ENCODE measurements at regions not wholly inside any gene's neighbourhood (a gene's known extent, or its start where the extent isn't known, plus 50 kb on each side); places are given as distances from the start of the nearest gene placed in this dataset.

- no peak for FAIRE-seq
These were observed 846.2 kb downstream of the SLC4A3 start for GRCh38 chr2:220473611-220474010.

GRCh38 chr2:220476877-220477276, 849.4 kb downstream of the SLC4A3 start:
- FAIRE-seq (no peak), DNase-seq (ENCODE audit: extremely low spot score, insufficient read length, low read depth) (no peak)

More at GRCh38 chr2:220473611-220474010, 846.2 kb downstream of the SLC4A3 start:
- DNase-seq (ENCODE audit: extremely low spot score, insufficient read length, low read depth) = no peak

GRCh38 chr2:220478305-220479058, 851.1 kb downstream of the SLC4A3 start:
- FAIRE-seq = no peak
- DNase-seq (ENCODE audit: extremely low spot score, insufficient read length, low read depth) = no peak

GRCh38 chr2:220482716-220483115, 855.3 kb downstream of the SLC4A3 start:
- FAIRE-seq (no peak), DNase-seq (ENCODE audit: extremely low spot score, insufficient read length, low read depth) (no peak)

GRCh38 chr2:220489121-220489520, 861.7 kb downstream of the SLC4A3 start:
- DNase-seq (ENCODE audit: extremely low spot score, insufficient read length, low read depth) = no peak
- FAIRE-seq = no peak

- no peak for FAIRE-seq
These were observed 864.2 kb downstream of the SLC4A3 start for GRCh38 chr2:220491670-220492069.

GRCh38 chr2:220493871-220494525, 866.6 kb downstream of the SLC4A3 start:
- DNase-seq (ENCODE audit: extremely low spot score, insufficient read length, low read depth) (no peak), FAIRE-seq (no peak)

More at GRCh38 chr2:220491670-220492069, 864.2 kb downstream of the SLC4A3 start:
- DNase-seq (ENCODE audit: extremely low spot score, insufficient read length, low read depth) = no peak

- DNase-seq (ENCODE audit: extremely low spot score, insufficient read length, low read depth) (no peak), FAIRE-seq (no peak)
These were observed 869.1 kb downstream of the SLC4A3 start for GRCh38 chr2:220496513-220496912.

- DNase-seq (ENCODE audit: extremely low spot score, insufficient read length, low read depth) = no peak
These were observed 871.8 kb downstream of the SLC4A3 start for GRCh38 chr2:220499225-220499624.

GRCh38 chr2:220502539-220502938, 875.1 kb downstream of the SLC4A3 start:
- DNase-seq (ENCODE audit: extremely low spot score, insufficient read length, low read depth) (no peak), FAIRE-seq (no peak)

More at GRCh38 chr2:220499225-220499624, 871.8 kb downstream of the SLC4A3 start:
- FAIRE-seq = no peak

- no peak for FAIRE-seq
- no peak for DNase-seq (ENCODE audit: extremely low spot score, insufficient read length, low read depth)
These were observed 876.0 kb downstream of the SLC4A3 start for GRCh38 chr2:220503431-220503830.

- no peak for FAIRE-seq
- no peak for DNase-seq (ENCODE audit: extremely low spot score, insufficient read length, low read depth)
These were observed 877.6 kb downstream of the SLC4A3 start for GRCh38 chr2:220504938-220505503.

GRCh38 chr2:220506466-220506865, 879.0 kb downstream of the SLC4A3 start:
- DNase-seq (ENCODE audit: extremely low spot score, insufficient read length, low read depth) (no peak), FAIRE-seq (no peak)

GRCh38 chr2:220509096-220509757, 881.8 kb downstream of the SLC4A3 start:
- DNase-seq (ENCODE audit: extremely low spot score, insufficient read length, low read depth) = no peak
- no peak for FAIRE-seq

- FAIRE-seq = no peak
- DNase-seq (ENCODE audit: extremely low spot score, insufficient read length, low read depth) = no peak
These were observed 882.5 kb downstream of the SLC4A3 start for GRCh38 chr2:220509966-220510365.

GRCh38 chr2:220510668-220511067, 883.2 kb downstream of the SLC4A3 start:
- DNase-seq (ENCODE audit: extremely low spot score, insufficient read length, low read depth) (no peak), FAIRE-seq (no peak)

GRCh38 chr2:220512419-220512818, 885.0 kb downstream of the SLC4A3 start:
- FAIRE-seq (no peak), DNase-seq (ENCODE audit: extremely low spot score, insufficient read length, low read depth) (no peak)

- FAIRE-seq (no peak), DNase-seq (ENCODE audit: extremely low spot score, insufficient read length, low read depth) (no peak)
These were observed 886.3 kb downstream of the SLC4A3 start for GRCh38 chr2:220513573-220514288.

GRCh38 chr2:220521551-220521950, 894.1 kb downstream of the SLC4A3 start:
- no peak for FAIRE-seq
- no peak for DNase-seq (ENCODE audit: extremely low spot score, insufficient read length, low read depth)

- FAIRE-seq (no peak), DNase-seq (ENCODE audit: extremely low spot score, insufficient read length, low read depth) (no peak)
These were observed 900.8 kb downstream of the SLC4A3 start for GRCh38 chr2:220528180-220528675.
